ENCODE measurements at regions not wholly inside any gene's neighbourhood (a gene's known extent, or its start where the extent isn't known, plus 50 kb on each side); places are given as distances from the start of the nearest gene placed in this dataset.

- ChIA-PET CTCF (no interaction called here), POLR2A (no interaction called here)
- TF ChIP-seq CTCF (IDR thresholded peaks at IDR 0.05; ENCODE audit: low read depth, low read length) = no peak
- no peaks in the 10 kb centered on the region for H3K27me3 ChIP-seq (ENCODE audit: control insufficient read depth, insufficient read depth, low read length)
- H3K27ac ChIP-seq (ENCODE audit: low read depth, low read length) = no peak overlapping the region
- H3K4me3 ChIP-seq (ENCODE audit: low read depth, low read length) = no peak overlapping the region
- no peaks in the 10 kb centered on the region for H3K9me3 ChIP-seq (ENCODE audit: control insufficient read depth, insufficient read depth, low read length)
- DNase-seq (ENCODE audit: low read depth, low spot score) = no peak
Observed at GRCh38 chr10:9670911-9671310, 1346.8 kb upstream of the CELF2 start.

- POLR2A ChIA-PET = no interaction called here
- H3K9me3 ChIP-seq (ENCODE audit: control insufficient read depth, insufficient read depth, low read length) = peaks cover 6% of the 10 kb centered on the region
- CTCF ChIA-PET = no interaction called here
- no peak overlapping the region for H3K4me3 ChIP-seq (ENCODE audit: low read depth, low read length)
- DNase-seq (ENCODE audit: low read depth, low spot score) = no peak
- H3K27ac ChIP-seq (ENCODE audit: low read depth, low read length) = no peak overlapping the region
- no peak for TF ChIP-seq CTCF (IDR thresholded peaks at IDR 0.05; ENCODE audit: low read depth, low read length)
- H3K27me3 ChIP-seq (ENCODE audit: control insufficient read depth, insufficient read depth, low read length) = no peaks in the 10 kb centered on the region
Observed at GRCh38 chr10:9681655-9682054, 1336.0 kb upstream of the CELF2 start.

GRCh38 chr10:9682802-9683201 lies 1334.9 kb upstream of the CELF2 start:
- ChIA-PET POLR2A (no interaction called here), CTCF (no interaction called here)
- no peak for TF ChIP-seq CTCF (IDR thresholded peaks at IDR 0.05; ENCODE audit: low read depth, low read length)

GRCh38 chr10:9684186-9684585 lies 1333.5 kb upstream of the CELF2 start:
- Histone ChIP-seq H3K9me3 (ENCODE audit: control insufficient read depth, insufficient read depth, low read length) (peaks cover 6% of the 10 kb centered on the region), H3K4me3 (ENCODE audit: low read depth, low read length) (no peak overlapping the region), H3K27me3 (ENCODE audit: control insufficient read depth, insufficient read depth, low read length) (no peaks in the 10 kb centered on the region), H3K27ac (ENCODE audit: low read depth, low read length) (no peak overlapping the region)
- no peak for TF ChIP-seq CTCF (IDR thresholded peaks at IDR 0.05; ENCODE audit: low read depth, low read length)
- ChIA-PET POLR2A (interaction anchor here (0.6 kb wide), 1 partner anchor 152 kb away, joined by 3 read pairs; no protein-coding TSS in a partner anchor), CTCF (no interaction called here)
- no peak for DNase-seq (ENCODE audit: low read depth, low spot score)

More at GRCh38 chr10:9682802-9683201, 1334.9 kb upstream of the CELF2 start:
- H3K27me3 ChIP-seq (ENCODE audit: control insufficient read depth, insufficient read depth, low read length) = no peaks in the 10 kb centered on the region
- DNase-seq (ENCODE audit: low read depth, low spot score) = no peak
- H3K27ac ChIP-seq (ENCODE audit: low read depth, low read length) = no peak overlapping the region
- no peak overlapping the region for H3K4me3 ChIP-seq (ENCODE audit: low read depth, low read length)
- peaks cover 6% of the 10 kb centered on the region for H3K9me3 ChIP-seq (ENCODE audit: control insufficient read depth, insufficient read depth, low read length)

GRCh38 chr10:9685596-9685995 lies 1332.1 kb upstream of the CELF2 start:
- ChIA-PET CTCF (no interaction called here), POLR2A (no interaction called here)
- Histone ChIP-seq H3K9me3 (ENCODE audit: control insufficient read depth, insufficient read depth, low read length) (peaks cover 6% of the 10 kb centered on the region), H3K27me3 (ENCODE audit: control insufficient read depth, insufficient read depth, low read length) (no peaks in the 10 kb centered on the region), H3K27ac (ENCODE audit: low read depth, low read length) (no peak overlapping the region), H3K4me3 (ENCODE audit: low read depth, low read length) (no peak overlapping the region)
- TF ChIP-seq CTCF (IDR thresholded peaks at IDR 0.05; ENCODE audit: low read depth, low read length) = no peak
- DNase-seq (ENCODE audit: low read depth, low spot score) = no peak

All from AG04450 (cell line).